ENCODE measurements at regions not wholly inside any gene's neighbourhood (a gene's known extent, or its start where the extent isn't known, plus 50 kb on each side); places are given as distances from the start of the nearest gene placed in this dataset.

DNA sequence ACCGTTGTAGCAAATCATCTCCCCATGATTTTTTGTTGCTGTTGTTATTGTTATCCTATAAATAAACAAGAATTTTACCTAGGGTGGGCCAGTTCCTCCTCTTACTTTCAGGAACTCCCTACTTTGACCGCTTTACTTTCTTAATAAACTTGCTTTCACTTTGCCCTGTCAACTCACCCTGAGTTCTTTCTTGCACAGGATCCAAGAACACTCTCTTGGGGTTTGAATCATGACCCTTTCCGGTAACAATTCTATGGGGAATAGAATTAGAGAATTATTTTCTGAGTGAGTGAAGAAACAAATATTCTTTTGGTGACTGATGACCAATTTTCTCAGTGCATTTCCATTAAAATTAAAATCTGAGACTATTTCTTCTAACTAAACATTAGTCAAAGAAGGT, 584.0 kb upstream of the TENM3 start:
- ChIA-PET POLR2A (no interaction called here), CTCF (no interaction called here)
- Histone ChIP-seq H3K4me1 (ENCODE audit: control insufficient read depth in 1 of 2, extremely low read depth in 1 of 2, insufficient read depth in 2 of 2, low read length in 2 of 2) (no peaks in the 10 kb centered on the region), H3K36me3 (ENCODE audit: control insufficient read depth in 2 of 2, extremely low read depth in 1 of 2, insufficient read depth in 1 of 2, low read length in 1 of 2) (no peaks in the 10 kb centered on the region), H3K4me3 (ENCODE audit: control insufficient read depth in 1 of 2, extremely low read depth in 1 of 2, low read length in 1 of 2) (no peak overlapping the region), H3K27ac (ENCODE audit: low read length) (no peak overlapping the region), H3K9me3 (no peaks in the 10 kb centered on the region), H3K27me3 (replicated peaks in 1 of 2; ENCODE audit: control insufficient read depth in 2 of 2, extremely low read depth in 1 of 2, insufficient read depth in 2 of 2, low read length in 1 of 2) (no peaks in the 10 kb centered on the region)
- no peak overlapping the region for H3K4me3 Mint-ChIP-seq
- H3K27me3 Mint-ChIP-seq: no peaks in the 10 kb centered on the region
- no peaks in the 10 kb centered on the region for H3K36me3 Mint-ChIP-seq
- no peak for ATAC-seq (replicated peaks in 1 of 4)
- H3K4me1 Mint-ChIP-seq: no peaks in the 10 kb centered on the region
- WGBS (ENCODE audit: insufficient coverage): no CpG with 5 or more reads among the region's 3 CpGs
- no peak for DNase-seq
- no peak overlapping the region for H3K27ac Mint-ChIP-seq
- peaks cover 7 to 11% (median 9%) of the 10 kb centered on the region in 3 donors for H3K9me3 Mint-ChIP-seq

DNA sequence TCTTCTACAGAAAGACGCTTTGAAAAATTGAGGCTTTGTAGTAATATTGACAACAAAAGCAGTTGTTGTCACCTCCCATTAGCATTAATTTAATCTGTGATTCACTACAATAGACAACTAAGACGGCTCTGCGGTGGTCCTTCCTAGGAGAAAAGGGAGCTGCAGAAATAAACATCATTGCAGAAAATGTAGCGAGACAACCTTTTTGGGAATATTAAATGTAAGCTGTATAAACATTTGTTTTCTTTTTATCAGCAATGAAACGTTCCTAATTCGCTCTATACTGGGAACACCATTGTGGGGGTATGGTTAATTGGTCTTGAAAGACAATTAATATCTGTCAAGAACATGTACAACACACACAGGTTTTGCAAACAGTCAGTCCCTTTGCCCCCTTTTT, 583.3 kb upstream of the TENM3 start:
- H3K36me3 ChIP-seq (ENCODE audit: control insufficient read depth in 2 of 2, extremely low read depth in 1 of 2, insufficient read depth in 1 of 2, low read length in 1 of 2): no peaks in the 10 kb centered on the region
- DNase-seq: no peak
- H3K4me1 ChIP-seq (ENCODE audit: control insufficient read depth in 1 of 2, extremely low read depth in 1 of 2, insufficient read depth in 2 of 2, low read length in 2 of 2): no peaks in the 10 kb centered on the region
- POLR2A ChIA-PET: no interaction called here
- H3K27ac ChIP-seq (ENCODE audit: low read length): no peak overlapping the region
- no peaks in the 10 kb centered on the region for H3K27me3 Mint-ChIP-seq
- H3K36me3 Mint-ChIP-seq: no peaks in the 10 kb centered on the region
- no peak overlapping the region for H3K4me3 Mint-ChIP-seq
- H3K4me3 ChIP-seq (ENCODE audit: control insufficient read depth in 1 of 2, extremely low read depth in 1 of 2, low read length in 1 of 2): no peak overlapping the region
- CTCF ChIA-PET: no interaction called here
- H3K27ac Mint-ChIP-seq: no peak overlapping the region
- no peaks in the 10 kb centered on the region for H3K4me1 Mint-ChIP-seq
- H3K27me3 ChIP-seq (replicated peaks in 1 of 2; ENCODE audit: control insufficient read depth in 2 of 2, extremely low read depth in 1 of 2, insufficient read depth in 2 of 2, low read length in 1 of 2): no peaks in the 10 kb centered on the region
- ATAC-seq (replicated peaks in 1 of 4): no peak
- H3K9me3 Mint-ChIP-seq: peaks cover 7 to 9% (median 8%) of the 10 kb centered on the region in 3 donors
- no peaks in the 10 kb centered on the region for H3K9me3 ChIP-seq
- WGBS (ENCODE audit: insufficient coverage): no CpG with 5 or more reads among the region's 6 CpGs

DNA sequence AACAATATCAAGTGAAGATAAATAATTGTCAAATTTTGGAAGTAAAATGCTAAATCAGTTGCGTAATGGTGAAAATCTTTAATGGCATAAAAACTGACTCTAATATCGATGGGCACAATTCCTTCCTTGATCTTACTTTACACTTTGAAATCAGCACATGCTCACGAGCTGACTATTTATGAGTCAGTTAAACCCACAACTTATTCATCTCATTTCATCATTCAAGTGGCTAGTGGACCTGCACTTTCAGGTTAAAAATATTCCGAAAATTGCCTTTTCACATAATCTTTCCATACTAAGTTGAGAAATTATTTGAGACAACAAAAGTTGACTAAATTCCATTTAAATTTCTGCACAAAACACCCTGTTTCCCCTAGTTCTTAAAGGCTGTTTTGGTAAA, 582.1 kb upstream of the TENM3 start:
- H3K4me1 ChIP-seq (ENCODE audit: control insufficient read depth in 1 of 2, extremely low read depth in 1 of 2, insufficient read depth in 2 of 2, low read length in 2 of 2): no peaks in the 10 kb centered on the region
- H3K27ac ChIP-seq (ENCODE audit: low read length): no peak overlapping the region
- DNase-seq (no peak), ATAC-seq (replicated peaks in 1 of 4) (no peak)
- no peaks in the 10 kb centered on the region for H3K27me3 ChIP-seq (replicated peaks in 1 of 2; ENCODE audit: control insufficient read depth in 2 of 2, extremely low read depth in 1 of 2, insufficient read depth in 2 of 2, low read length in 1 of 2)
- Mint-ChIP-seq H3K4me1 (no peaks in the 10 kb centered on the region), H3K36me3 (no peaks in the 10 kb centered on the region), H3K4me3 (no peak overlapping the region), H3K27ac (no peak overlapping the region), H3K27me3 (no peaks in the 10 kb centered on the region), H3K9me3 (peaks cover 6 to 8% (median 8%) of the 10 kb centered on the region in 3 donors)
- H3K36me3 ChIP-seq (ENCODE audit: control insufficient read depth in 2 of 2, extremely low read depth in 1 of 2, insufficient read depth in 1 of 2, low read length in 1 of 2): no peaks in the 10 kb centered on the region
- 72% methylated on average over 2 of the region's 4 CpGs for WGBS (ENCODE audit: insufficient coverage)
- no peak overlapping the region for H3K4me3 ChIP-seq (ENCODE audit: control insufficient read depth in 1 of 2, extremely low read depth in 1 of 2, low read length in 1 of 2)
- ChIA-PET CTCF (no interaction called here), POLR2A (no interaction called here)
- no peaks in the 10 kb centered on the region for H3K9me3 ChIP-seq

DNA sequence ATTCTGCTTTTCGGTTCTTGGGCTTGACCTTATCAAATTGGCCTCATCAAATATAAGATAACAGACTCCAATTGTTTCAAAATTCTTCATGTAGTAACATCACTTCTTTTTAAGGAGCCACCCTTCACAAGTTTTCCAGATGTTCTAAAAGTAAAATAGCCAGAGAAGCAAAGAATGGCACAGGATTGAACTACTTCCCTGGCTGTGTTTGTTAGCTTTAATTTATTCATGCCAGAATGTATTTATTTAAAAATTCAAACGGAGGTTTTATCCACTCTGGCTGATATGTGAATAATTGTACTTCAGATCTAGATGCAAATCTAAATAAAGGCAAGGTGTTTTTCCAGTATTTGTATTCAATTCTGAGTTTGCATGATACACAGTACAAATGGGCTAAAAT, 581.3 kb upstream of the TENM3 start:
- Histone ChIP-seq H3K27me3 (replicated peaks in 1 of 2; ENCODE audit: control insufficient read depth in 2 of 2, extremely low read depth in 1 of 2, insufficient read depth in 2 of 2, low read length in 1 of 2) (no peaks in the 10 kb centered on the region), H3K36me3 (ENCODE audit: control insufficient read depth in 2 of 2, extremely low read depth in 1 of 2, insufficient read depth in 1 of 2, low read length in 1 of 2) (no peaks in the 10 kb centered on the region), H3K9me3 (no peaks in the 10 kb centered on the region), H3K4me3 (ENCODE audit: control insufficient read depth in 1 of 2, extremely low read depth in 1 of 2, low read length in 1 of 2) (no peak overlapping the region), H3K4me1 (ENCODE audit: control insufficient read depth in 1 of 2, extremely low read depth in 1 of 2, insufficient read depth in 2 of 2, low read length in 2 of 2) (no peaks in the 10 kb centered on the region), H3K27ac (ENCODE audit: low read length) (no peak overlapping the region)
- Mint-ChIP-seq H3K27me3 (no peaks in the 10 kb centered on the region), H3K4me3 (no peak overlapping the region), H3K36me3 (no peaks in the 10 kb centered on the region), H3K27ac (no peak overlapping the region), H3K4me1 (no peaks in the 10 kb centered on the region), H3K9me3 (peaks cover 0 to 3% (median 3%) of the 10 kb centered on the region in 3 donors)
- ChIA-PET CTCF (no interaction called here), POLR2A (no interaction called here)
- no peak for ATAC-seq (replicated peaks in 1 of 4)
- DNase-seq: no peak
- WGBS (ENCODE audit: insufficient coverage): no CpG with 5 or more reads among the region's 2 CpGs

DNA sequence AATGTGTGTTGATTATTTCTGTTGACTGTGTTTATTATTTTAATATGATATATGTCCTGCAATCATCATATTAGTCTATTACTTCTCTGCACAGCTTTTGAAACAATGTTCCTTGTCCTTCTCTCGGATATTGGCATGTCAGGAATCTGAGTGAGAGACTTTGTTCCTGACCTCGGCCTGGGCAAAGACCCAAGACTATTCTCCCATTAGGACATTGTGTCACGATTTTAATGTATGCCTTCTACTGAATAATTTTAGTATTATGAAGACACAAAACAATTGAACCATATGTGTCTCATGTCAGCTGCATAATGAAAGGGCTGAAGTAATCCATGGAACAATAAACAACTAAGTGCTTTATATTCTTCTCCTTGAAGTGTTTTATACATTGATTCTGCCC, 580.8 kb upstream of the TENM3 start:
- H3K9me3 Mint-ChIP-seq: peaks cover 0 to 3% (median 3%) of the 10 kb centered on the region in 3 donors
- H3K36me3 Mint-ChIP-seq: no peaks in the 10 kb centered on the region
- ChIA-PET CTCF (no interaction called here), POLR2A (no interaction called here)
- Histone ChIP-seq H3K4me1 (ENCODE audit: control insufficient read depth in 1 of 2, extremely low read depth in 1 of 2, insufficient read depth in 2 of 2, low read length in 2 of 2) (no peaks in the 10 kb centered on the region), H3K27ac (ENCODE audit: low read length) (no peak overlapping the region), H3K4me3 (ENCODE audit: control insufficient read depth in 1 of 2, extremely low read depth in 1 of 2, low read length in 1 of 2) (no peak overlapping the region), H3K9me3 (no peaks in the 10 kb centered on the region), H3K27me3 (replicated peaks in 1 of 2; ENCODE audit: control insufficient read depth in 2 of 2, extremely low read depth in 1 of 2, insufficient read depth in 2 of 2, low read length in 1 of 2) (no peaks in the 10 kb centered on the region), H3K36me3 (ENCODE audit: control insufficient read depth in 2 of 2, extremely low read depth in 1 of 2, insufficient read depth in 1 of 2, low read length in 1 of 2) (no peaks in the 10 kb centered on the region)
- no peaks in the 10 kb centered on the region for H3K4me1 Mint-ChIP-seq
- DNase-seq (no peak), ATAC-seq (replicated peaks in 1 of 4) (no peak)
- no peak overlapping the region for H3K27ac Mint-ChIP-seq
- WGBS (ENCODE audit: insufficient coverage): no CpG with 5 or more reads among the region's 3 CpGs
- H3K27me3 Mint-ChIP-seq: no peaks in the 10 kb centered on the region
- H3K4me3 Mint-ChIP-seq: no peak overlapping the region

DNA sequence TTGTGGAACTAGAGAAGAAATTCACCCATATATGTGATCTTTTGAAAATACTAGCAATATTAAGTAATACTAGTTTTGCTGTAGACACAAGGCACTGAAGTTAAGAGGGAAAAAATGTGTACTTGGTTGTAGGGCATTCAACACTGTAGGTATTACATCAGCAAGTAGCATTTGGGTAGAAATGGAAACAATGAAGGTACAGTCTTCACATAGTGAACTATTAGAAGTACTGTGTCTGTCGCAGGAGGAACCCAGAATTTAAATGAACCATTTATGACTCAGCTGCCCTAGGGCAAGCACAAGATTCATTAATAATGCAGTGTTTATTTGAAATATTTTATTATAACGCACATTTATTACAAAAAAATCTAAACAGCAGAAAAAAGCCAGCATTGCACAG, 572.7 kb upstream of the TENM3 start:
- no peak overlapping the region for H3K27ac Mint-ChIP-seq
- no peaks in the 10 kb centered on the region for H3K4me1 Mint-ChIP-seq
- ATAC-seq (replicated peaks in 1 of 4): no peak
- Histone ChIP-seq H3K27me3 (replicated peaks in 1 of 2; ENCODE audit: control insufficient read depth in 2 of 2, extremely low read depth in 1 of 2, insufficient read depth in 2 of 2, low read length in 1 of 2) (no peaks in the 10 kb centered on the region), H3K27ac (ENCODE audit: low read length) (no peak overlapping the region), H3K4me1 (ENCODE audit: control insufficient read depth in 1 of 2, extremely low read depth in 1 of 2, insufficient read depth in 2 of 2, low read length in 2 of 2) (no peaks in the 10 kb centered on the region), H3K36me3 (ENCODE audit: control insufficient read depth in 2 of 2, extremely low read depth in 1 of 2, insufficient read depth in 1 of 2, low read length in 1 of 2) (no peaks in the 10 kb centered on the region), H3K9me3 (no peaks in the 10 kb centered on the region), H3K4me3 (ENCODE audit: control insufficient read depth in 1 of 2, extremely low read depth in 1 of 2, low read length in 1 of 2) (no peak overlapping the region)
- CTCF ChIA-PET: no interaction called here
- H3K9me3 Mint-ChIP-seq: peaks cover 2 to 4% (median 4%) of the 10 kb centered on the region in 3 donors
- POLR2A ChIA-PET: no interaction called here
- no CpG with 5 or more reads among the region's 2 CpGs for WGBS (ENCODE audit: insufficient coverage)
- no peak for DNase-seq
- H3K36me3 Mint-ChIP-seq: no peaks in the 10 kb centered on the region
- H3K27me3 Mint-ChIP-seq: no peaks in the 10 kb centered on the region
- H3K4me3 Mint-ChIP-seq: no peak overlapping the region

DNA sequence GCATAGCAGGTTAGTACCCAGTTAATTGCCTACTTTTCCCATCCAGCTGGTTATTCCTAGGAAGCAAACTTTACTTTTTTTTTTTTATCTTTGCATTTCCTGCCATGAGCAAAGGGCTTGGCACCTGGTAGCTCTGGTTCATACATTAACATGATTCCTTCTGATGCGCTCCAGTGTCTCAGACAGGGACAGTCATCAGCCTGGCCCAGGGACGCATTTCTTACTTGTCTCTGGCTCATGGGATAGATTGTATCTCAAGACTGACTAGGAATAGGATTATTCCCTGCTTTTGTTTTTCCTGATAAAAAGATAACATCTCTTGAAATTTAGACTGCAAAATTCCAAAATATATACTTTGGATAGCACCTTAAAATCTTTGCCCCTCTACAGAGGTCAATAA, 571.5 kb upstream of the TENM3 start:
- Histone ChIP-seq H3K4me3 (ENCODE audit: control insufficient read depth in 1 of 2, extremely low read depth in 1 of 2, low read length in 1 of 2) (no peak overlapping the region), H3K36me3 (ENCODE audit: control insufficient read depth in 2 of 2, extremely low read depth in 1 of 2, insufficient read depth in 1 of 2, low read length in 1 of 2) (no peaks in the 10 kb centered on the region), H3K27me3 (replicated peaks in 1 of 2; ENCODE audit: control insufficient read depth in 2 of 2, extremely low read depth in 1 of 2, insufficient read depth in 2 of 2, low read length in 1 of 2) (no peaks in the 10 kb centered on the region), H3K9me3 (no peaks in the 10 kb centered on the region), H3K4me1 (ENCODE audit: control insufficient read depth in 1 of 2, extremely low read depth in 1 of 2, insufficient read depth in 2 of 2, low read length in 2 of 2) (no peaks in the 10 kb centered on the region), H3K27ac (ENCODE audit: low read length) (no peak overlapping the region)
- no peak for ATAC-seq (replicated peaks in 1 of 4)
- no peak for DNase-seq
- no peaks in the 10 kb centered on the region for H3K27me3 Mint-ChIP-seq
- ChIA-PET POLR2A (interaction anchor here in 1 of 2 donors (1.0 kb wide), 1 partner anchor 39 kb away, joined by 4 read pairs; no protein-coding TSS in a partner anchor), CTCF (no interaction called here)
- no CpG with 5 or more reads among the region's 2 CpGs for WGBS (ENCODE audit: insufficient coverage)
- no peaks in the 10 kb centered on the region for H3K4me1 Mint-ChIP-seq
- no peak overlapping the region for H3K27ac Mint-ChIP-seq
- no peak overlapping the region for H3K4me3 Mint-ChIP-seq
- H3K36me3 Mint-ChIP-seq: no peaks in the 10 kb centered on the region
- H3K9me3 Mint-ChIP-seq: peaks cover 2 to 8% (median 4%) of the 10 kb centered on the region in 3 donors
